IMR-90 (cell line): ENCODE measurements at regions not wholly inside any gene's neighbourhood (a gene's known extent, or its start where the extent isn't known, plus 50 kb on each side); places are given as distances from the start of the nearest gene placed in this dataset.

Experiments used
- ATAC-seq: fragments of 200-7000 bp; cut with Tn5 transposase; 2 replicates; pipeline ENCODE4 v1.9.1; 2020; ENCODE audit warnings: low read depth, mild to moderate bottlenecking, moderate library complexity
- BruUV-seq: library from RNA; stranded (reverse); fragments of 400-500 nt; replicated peaks from 2 replicates; lab custom pipeline; 2021; lab: Mats Ljungman, UMichigan
- CTCF ChIA-PET: fragments of 300-600 bp; formaldehyde crosslinking; extraction: SDS; loops from one replicate; lab custom pipeline; 2021; ENCODE audit warnings: antibody characterized with exemption; lab: Yijun Ruan, JAX
- POLR2A ChIA-PET: fragments of 300-600 bp; sonication (Branson Sonifier 250); formaldehyde crosslinking; loops from one replicate; lab custom pipeline; 2022; ENCODE audit warnings: antibody characterized with exemption; ENCODE audit not compliant: unreplicated experiment; lab: Charles Lee
- DNase-seq: peaks from one replicate; pipeline ENCODE4 v3.0.0; 2013
- H2AFZ ChIP-seq: replicated peaks from 2 replicates; pipeline ENCODE3; 2013; ENCODE audit warnings: low read length, mild to moderate bottlenecking; ENCODE audit not compliant: poor library complexity
- H2AK5ac ChIP-seq: 2 replicates; pipeline ENCODE4 v1.6.1; 2013; ENCODE audit warnings: low read depth, low read length, inconsistent platforms
- H2AK9ac ChIP-seq: replicated peaks from 2 replicates; pipeline ENCODE3; 2013; ENCODE audit warnings: mild to moderate bottlenecking, low read depth, low read length, moderate library complexity; ENCODE audit not compliant: poor library complexity
- H2BK120ac ChIP-seq: 2 replicates; pipeline ENCODE4 v1.6.1; 2013; ENCODE audit warnings: low read depth, low read length, inconsistent platforms
- H2BK15ac ChIP-seq: 3 replicates; pipeline ENCODE4 v1.6.1; 2013; ENCODE audit warnings: low read depth, low read length, inconsistent platforms
- H2BK20ac ChIP-seq: 2 replicates; pipeline ENCODE4 v1.6.1; 2013; ENCODE audit warnings: low read depth, mild to moderate bottlenecking, inconsistent platforms, low read length, moderate library complexity
- H2BK5ac ChIP-seq: 2 replicates; pipeline ENCODE4 v1.6.1; 2013; ENCODE audit warnings: mild to moderate bottlenecking, low read depth, low read length, inconsistent platforms; ENCODE audit not compliant: poor library complexity, severe bottlenecking
- H3K14ac ChIP-seq: replicated peaks from 2 replicates; pipeline ENCODE4 v1.6.1; 2013; ENCODE audit warnings: low read depth, low read length, inconsistent platforms
- H3K18ac ChIP-seq: 2 replicates; pipeline ENCODE4 v1.6.1; 2013; ENCODE audit warnings: low read depth, low read length, control low read depth
- H3K23ac ChIP-seq: 2 replicates; pipeline ENCODE4 v1.6.1; 2013; ENCODE audit warnings: low read depth, low read length, inconsistent platforms
- H3K27ac ChIP-seq: 2 replicates; pipeline ENCODE4 v1.5.1; 2013; ENCODE audit warnings: mild to moderate bottlenecking, control low read depth, low read length; ENCODE audit not compliant: insufficient read depth
- H3K27me3 ChIP-seq: 2 replicates; pipeline ENCODE4 v1.6.1; 2013; ENCODE audit warnings: low read length; ENCODE audit not compliant: control insufficient read depth, insufficient read depth
- H3K36me3 ChIP-seq: 2 replicates; pipeline ENCODE4 v1.6.1; 2013; ENCODE audit warnings: low read length, mixed read lengths; ENCODE audit not compliant: control insufficient read depth, insufficient read depth
- H3K4ac ChIP-seq: 2 replicates; pipeline ENCODE4 v1.6.1; 2013; ENCODE audit warnings: low read depth, low read length, inconsistent platforms
- H3K4me1 ChIP-seq: 2 replicates; pipeline ENCODE4 v1.6.1; 2013; ENCODE audit warnings: low read length, mixed read lengths; ENCODE audit not compliant: control insufficient read depth, insufficient read depth
- H3K4me2 ChIP-seq: 2 replicates; pipeline ENCODE4 v1.6.1; 2013; ENCODE audit warnings: low read depth, mild to moderate bottlenecking, control low read depth, low read length, moderate library complexity
- H3K4me3 ChIP-seq: 2 replicates; pipeline ENCODE4 v1.5.1; 2013; ENCODE audit warnings: low read depth, mild to moderate bottlenecking, control low read depth, low read length, moderate library complexity; ENCODE audit not compliant: insufficient read depth
- H3K56ac ChIP-seq: 2 replicates; pipeline ENCODE4 v1.6.1; 2013; ENCODE audit warnings: low read length, inconsistent platforms; ENCODE audit not compliant: insufficient read depth; ENCODE audit errors: extremely low read depth
- H3K79me1 ChIP-seq, 2 experiments: 2 replicates each; pipeline ENCODE4 v1.6.1; 2013; ENCODE audit warnings: low read length in 2 of 2, inconsistent platforms in 1 of 2, low read depth in 1 of 2
- H3K9ac ChIP-seq: 2 replicates; pipeline ENCODE4 v1.6.1; 2013; ENCODE audit warnings: low read depth, low read length, control low read depth
- H3K9me1 ChIP-seq: 2 replicates; pipeline ENCODE4 v1.6.1; 2013; ENCODE audit warnings: low read length, inconsistent platforms; ENCODE audit not compliant: insufficient read depth
- H3K9me3 ChIP-seq: 2 replicates; pipeline ENCODE4 v1.6.1; 2013; ENCODE audit warnings: low read length; ENCODE audit not compliant: control insufficient read depth, insufficient read depth
- H4K20me1 ChIP-seq: 2 replicates; pipeline ENCODE4 v1.6.1; 2013; ENCODE audit warnings: low read length, inconsistent platforms; ENCODE audit not compliant: insufficient read depth
- H4K5ac ChIP-seq: 2 replicates; pipeline ENCODE4 v1.6.1; 2013; ENCODE audit warnings: mild to moderate bottlenecking, low read depth, low read length, control low read depth
- H4K8ac ChIP-seq, 2 experiments: 2 replicates each; pipeline ENCODE4 v1.6.1; 2013; ENCODE audit warnings: low read depth in 2 of 2, low read length in 2 of 2, control low read depth in 1 of 2, inconsistent platforms in 1 of 2
- H4K91ac ChIP-seq: 2 replicates; pipeline ENCODE4 v1.6.1; 2013; ENCODE audit warnings: low read depth, low read length, inconsistent platforms; ENCODE audit not compliant: insufficient read depth
- BHLHE40 ChIP-seq: fragments of 150-350 bp; IDR thresholded peaks from 2 replicates; pipeline ENCODE4 v1.6.1; 2016; ENCODE audit warnings: mild to moderate bottlenecking, low read depth, low read length
- CEBPB ChIP-seq: IDR thresholded peaks from 2 replicates; pipeline ENCODE4 v1.6.1; 2012; ENCODE audit warnings: low read depth, low read length, improper control_type of control experiment
- FOS ChIP-seq: fragments of 150-350 bp; IDR thresholded peaks from 2 replicates; pipeline ENCODE4 v1.6.1; 2016; ENCODE audit warnings: low read depth, low read length
- MAFK ChIP-seq: IDR thresholded peaks from 2 replicates; pipeline ENCODE4 v1.6.1; 2012; ENCODE audit warnings: low read depth, low read length, improper control_type of control experiment
- MAZ ChIP-seq: IDR thresholded peaks from 2 replicates; pipeline ENCODE4 v1.6.1; 2012; ENCODE audit warnings: low read depth, mild to moderate bottlenecking, low read length, improper control_type of control experiment, moderate library complexity, borderline replicate concordance
- MXI1 ChIP-seq: IDR thresholded peaks from 2 replicates; pipeline ENCODE4 v1.6.1; 2012; ENCODE audit warnings: low read depth, mild to moderate bottlenecking, low read length, moderate library complexity, borderline replicate concordance
- NFE2L2 ChIP-seq: fragments of 150-350 bp; IDR thresholded peaks from 2 replicates; pipeline ENCODE4 v1.6.1; 2016; ENCODE audit warnings: low read depth, mild to moderate bottlenecking, low read length
- POLR2A ChIP-seq: IDR thresholded peaks from 2 replicates; pipeline ENCODE4 v1.6.1; 2012; ENCODE audit warnings: mild to moderate bottlenecking, low read depth, low read length
- RAD21 ChIP-seq: IDR thresholded peaks from 2 replicates; pipeline ENCODE4 v1.6.1; 2012; ENCODE audit warnings: low read length, improper control_type of control experiment
- RFX5 ChIP-seq: IDR thresholded peaks from 2 replicates; pipeline ENCODE4 v1.8.0; 2012; ENCODE audit warnings: low read depth, mild to moderate bottlenecking, low read length, moderate library complexity
- SMC3 ChIP-seq: fragments of 150-350 bp; IDR thresholded peaks from 2 replicates; pipeline ENCODE4 v1.6.1; 2016; ENCODE audit warnings: low read depth, mild to moderate bottlenecking, antibody characterized with exemption, low read length, moderate library complexity
- WGBS, 2 experiments: methylation state at CpG; one replicate each; pipeline versions ENCODE4 v1.1.5 to v1.1.7; 2013; ENCODE audit warnings: missing lambda C conversion rate in 2 of 2; ENCODE audit not compliant: insufficient read length in 1 of 2; ENCODE audit errors: extremely low coverage in 2 of 2; 5-methylcytosine and 5-hydroxymethylcytosine counted together
- dilution Hi-C: fragments of 300-500 bp; cut with HindIII; formaldehyde crosslinking; loops from one replicate; pipeline ENCODE4 v1.14.3; 2018; ENCODE audit warnings: low sequenced_read_pairs; ENCODE audit not compliant: unreplicated experiment
- in situ Hi-C: fragments of 300-500 bp; cut with MboI; formaldehyde crosslinking; loops from 3 replicates; pipeline ENCODE4 v1.14.3; 2019; ENCODE audit warnings: low sequenced_read_pairs, inconsistent platforms, mixed read lengths
- intact Hi-C: fragments of 100-400 bp; cut with micrococcal nuclease; formaldehyde crosslinking; loops from 2 replicates; pipeline ENCODE4 v1.10.0; 2022
- TF ChIP-seq, protein P1 (sequence below): fragments of 150-350 bp; IDR thresholded peaks from 2 replicates; pipeline ENCODE4 v1.6.1; 2017; ENCODE audit warnings: mild to moderate bottlenecking, antibody characterized with exemption, low read length, low read depth
- TF ChIP-seq, protein P2 (sequence below): conservative IDR thresholded peaks from 2 replicates; pipeline ENCODE4 v1.5.1; 2012; ENCODE audit warnings: mild to moderate bottlenecking, low read depth, low read length, improper control_type of control experiment
- TF ChIP-seq, protein P3 (sequence below): fragments of 150-350 bp; IDR thresholded peaks from 2 replicates; pipeline ENCODE4 v1.6.1; 2016; ENCODE audit warnings: low read depth, mild to moderate bottlenecking, low read length, moderate library complexity, borderline replicate concordance

DNA sequence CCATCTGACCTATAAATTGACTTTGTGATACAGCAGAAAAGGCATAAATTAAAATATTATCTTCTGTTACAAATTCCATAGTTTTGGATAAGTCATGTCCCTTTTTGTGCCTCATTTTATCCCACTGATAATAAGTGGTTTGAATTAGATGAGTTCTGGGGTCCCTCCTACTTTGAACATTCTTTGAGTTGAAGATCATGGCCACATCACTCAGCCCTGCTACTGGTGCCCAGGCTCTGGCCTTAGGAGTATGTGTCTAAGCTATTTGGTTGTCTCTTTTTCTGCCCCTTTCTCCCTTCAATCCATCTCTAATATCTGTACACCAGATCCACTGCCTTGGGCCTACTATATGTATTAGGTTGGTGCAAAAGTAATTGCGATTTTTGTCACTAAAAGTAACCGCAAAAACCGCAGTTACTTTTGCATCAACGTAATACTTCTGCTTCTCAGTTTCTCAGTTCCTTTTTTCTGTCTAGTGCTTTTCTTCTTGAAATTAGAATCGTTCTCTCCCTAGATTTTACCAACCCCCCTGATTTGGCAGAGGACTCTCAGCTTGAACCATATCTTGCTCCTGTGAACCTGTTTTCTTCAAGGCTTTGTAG is 362.5 kb upstream of the TNP1 start:
- no peaks in the 10 kb centered on the region for H3K36me3 ChIP-seq
- H3K27ac ChIP-seq = peak overlapping the region; percentile 96
- H3K56ac ChIP-seq = peak overlapping the region; percentile 99
- peak overlapping the region; percentile 100 for H2BK120ac ChIP-seq
- no peaks in the 10 kb centered on the region for H3K27me3 ChIP-seq
- peak overlapping the region; percentile 100 for H2BK20ac ChIP-seq
- H2AK9ac ChIP-seq = peak overlapping the region; percentile 86
- no peaks in the 10 kb centered on the region for H3K9me3 ChIP-seq
- no peak overlapping the region for H3K4me2 ChIP-seq
- H4K5ac ChIP-seq = peak overlapping the region; percentile 95
- peaks cover 22% of the 10 kb centered on the region for H3K9me1 ChIP-seq
- peak overlapping the region; percentile 98 for H3K14ac ChIP-seq
- H3K4me3 ChIP-seq = no peak overlapping the region
- peak overlapping the region; percentile 95 for H2BK15ac ChIP-seq
- peak overlapping the region; percentile 98 for H4K8ac ChIP-seq
- peak overlapping the region; percentile 97 for H3K18ac ChIP-seq
- H3K23ac ChIP-seq = peak overlapping the region; percentile 99
- H2BK5ac ChIP-seq = peak overlapping the region; percentile 100
- H3K79me1 ChIP-seq = peaks cover 26 to 33% of the 10 kb centered on the region in 2 experiments
- peak overlapping the region; percentile 98 for H2AK5ac ChIP-seq
- H3K9ac ChIP-seq = peak overlapping the region; percentile 58
- dilution Hi-C loops (no loop called here), intact Hi-C loops (loop anchor here (2.0 to 5.0 kb wide), 5 partner anchors 55 to 170 kb away; no protein-coding TSS in a partner anchor), in situ Hi-C loops (no loop called here)
- H4K91ac ChIP-seq = peak overlapping the region; percentile 99
- no TSS peak for BruUV-seq
- TF ChIP-seq RAD21 (no peak), RFX5 (no peak), BHLHE40 (no peak), MXI1 (no peak), SMC3 (no peak), NFE2L2 (no peak), POLR2A (no peak), MAFK (no peak), FOS (no peak), CEBPB (no peak), MAZ (no peak)
- TF ChIP-seq, protein P1, sequence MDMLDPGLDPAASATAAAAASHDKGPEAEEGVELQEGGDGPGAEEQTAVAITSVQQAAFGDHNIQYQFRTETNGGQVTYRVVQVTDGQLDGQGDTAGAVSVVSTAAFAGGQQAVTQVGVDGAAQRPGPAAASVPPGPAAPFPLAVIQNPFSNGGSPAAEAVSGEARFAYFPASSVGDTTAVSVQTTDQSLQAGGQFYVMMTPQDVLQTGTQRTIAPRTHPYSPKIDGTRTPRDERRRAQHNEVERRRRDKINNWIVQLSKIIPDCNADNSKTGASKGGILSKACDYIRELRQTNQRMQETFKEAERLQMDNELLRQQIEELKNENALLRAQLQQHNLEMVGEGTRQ = no peak
- TF ChIP-seq, protein P2, sequence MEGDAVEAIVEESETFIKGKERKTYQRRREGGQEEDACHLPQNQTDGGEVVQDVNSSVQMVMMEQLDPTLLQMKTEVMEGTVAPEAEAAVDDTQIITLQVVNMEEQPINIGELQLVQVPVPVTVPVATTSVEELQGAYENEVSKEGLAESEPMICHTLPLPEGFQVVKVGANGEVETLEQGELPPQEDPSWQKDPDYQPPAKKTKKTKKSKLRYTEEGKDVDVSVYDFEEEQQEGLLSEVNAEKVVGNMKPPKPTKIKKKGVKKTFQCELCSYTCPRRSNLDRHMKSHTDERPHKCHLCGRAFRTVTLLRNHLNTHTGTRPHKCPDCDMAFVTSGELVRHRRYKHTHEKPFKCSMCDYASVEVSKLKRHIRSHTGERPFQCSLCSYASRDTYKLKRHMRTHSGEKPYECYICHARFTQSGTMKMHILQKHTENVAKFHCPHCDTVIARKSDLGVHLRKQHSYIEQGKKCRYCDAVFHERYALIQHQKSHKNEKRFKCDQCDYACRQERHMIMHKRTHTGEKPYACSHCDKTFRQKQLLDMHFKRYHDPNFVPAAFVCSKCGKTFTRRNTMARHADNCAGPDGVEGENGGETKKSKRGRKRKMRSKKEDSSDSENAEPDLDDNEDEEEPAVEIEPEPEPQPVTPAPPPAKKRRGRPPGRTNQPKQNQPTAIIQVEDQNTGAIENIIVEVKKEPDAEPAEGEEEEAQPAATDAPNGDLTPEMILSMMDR = no peak
- TF ChIP-seq, protein P3, sequence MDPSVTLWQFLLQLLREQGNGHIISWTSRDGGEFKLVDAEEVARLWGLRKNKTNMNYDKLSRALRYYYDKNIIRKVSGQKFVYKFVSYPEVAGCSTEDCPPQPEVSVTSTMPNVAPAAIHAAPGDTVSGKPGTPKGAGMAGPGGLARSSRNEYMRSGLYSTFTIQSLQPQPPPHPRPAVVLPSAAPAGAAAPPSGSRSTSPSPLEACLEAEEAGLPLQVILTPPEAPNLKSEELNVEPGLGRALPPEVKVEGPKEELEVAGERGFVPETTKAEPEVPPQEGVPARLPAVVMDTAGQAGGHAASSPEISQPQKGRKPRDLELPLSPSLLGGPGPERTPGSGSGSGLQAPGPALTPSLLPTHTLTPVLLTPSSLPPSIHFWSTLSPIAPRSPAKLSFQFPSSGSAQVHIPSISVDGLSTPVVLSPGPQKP = no peak
- H3K4ac ChIP-seq = peak overlapping the region; percentile 100
- POLR2A ChIA-PET = interaction anchor here (1.0 to 1.5 kb wide), 3 partner anchors 116 to 528 kb away, joined by 4 to 14 read pairs (median 5); partner anchors contain the start of gene IGFBP5
- no CpG with 5 or more reads among the region's 5 CpGs for WGBS, 2 experiments
- peaks cover 38% of the 10 kb centered on the region for H3K4me1 ChIP-seq
- CTCF ChIA-PET = interaction anchor here (0.6 to 1.6 kb wide), 3 partner anchors 63 to 592 kb away, joined by 3 to 5 read pairs (median 4); partner anchors contain the start of gene IGFBP5
- DNase-seq = peak; percentile 36
- peak overlapping the region; percentile 48 for H2AFZ ChIP-seq
- ATAC-seq = no peak
- no peaks in the 10 kb centered on the region for H4K20me1 ChIP-seq
